ENCODE measurements at regions not wholly inside any gene's neighbourhood (a gene's known extent, or its start where the extent isn't known, plus 50 kb on each side); places are given as distances from the start of the nearest gene placed in this dataset.

GRCh38 chr2:235264121-235264493 is 229.7 kb upstream of the AGAP1 start:
- ChIA-PET POLR2A (no interaction called here), CTCF (no interaction called here)
- Mint-ChIP-seq H3K4me1 (ENCODE audit: low read depth, unreplicated experiment) (peaks cover 5% of the 10 kb centered on the region), H3K36me3 (ENCODE audit: insufficient read depth, unreplicated experiment) (no peaks in the 10 kb centered on the region), H3K4me3 (ENCODE audit: unreplicated experiment) (peak overlapping the region; percentile 83), H3K27ac (ENCODE audit: unreplicated experiment) (peak overlapping the region; percentile 92), H3K27me3 (ENCODE audit: insufficient read depth, unreplicated experiment) (no peaks in the 10 kb centered on the region), H3K9me3 (ENCODE audit: unreplicated experiment) (no peaks in the 10 kb centered on the region)
- no peak for DNase-seq
- no peak for TF ChIP-seq CTCF (IDR thresholded peaks at IDR 0.05; ENCODE audit: insufficient read depth in 1 of 2, low read depth in 1 of 2, low read length in 1 of 2, severe bottlenecking in 1 of 2, unreplicated experiment in 1 of 2)
- Histone ChIP-seq H3K27me3 (replicated peaks; ENCODE audit: control insufficient read depth, insufficient read depth, low read length) (no peaks in the 10 kb centered on the region), H3K4me1 (peaks cover 11% of the 10 kb centered on the region), H3K4me3 (ENCODE audit: low read depth, low read length) (peak overlapping the region; percentile 31), H3K36me3 (ENCODE audit: control insufficient read depth, insufficient read depth, low read length) (no peaks in the 10 kb centered on the region), H3K9me3 (no peaks in the 10 kb centered on the region)
- BruUV-seq (replicated peaks) = TSS peak; percentile 88
- intact Hi-C loops (cut with micrococcal nuclease; ENCODE audit: unreplicated experiment) = loop anchor here (1.0 kb wide), 1 partner anchor 93 kb away; no protein-coding TSS in a partner anchor

- TF ChIP-seq CTCF (IDR thresholded peaks at IDR 0.05; ENCODE audit: insufficient read depth in 1 of 2, low read depth in 1 of 2, low read length in 1 of 2, severe bottlenecking in 1 of 2, unreplicated experiment in 1 of 2) = no peak
- CTCF ChIA-PET = no interaction called here
- H3K9me3 ChIP-seq = no peaks in the 10 kb centered on the region
- intact Hi-C loops (cut with micrococcal nuclease; ENCODE audit: unreplicated experiment) = loop anchor here (1.0 kb wide), 1 partner anchor 93 kb away; no protein-coding TSS in a partner anchor
- no peak for DNase-seq
- H3K36me3 ChIP-seq (ENCODE audit: control insufficient read depth, insufficient read depth, low read length) = no peaks in the 10 kb centered on the region
- POLR2A ChIA-PET = no interaction called here
- H3K27ac Mint-ChIP-seq (ENCODE audit: unreplicated experiment) = no peak overlapping the region
- peaks cover 5% of the 10 kb centered on the region for H3K4me1 Mint-ChIP-seq (ENCODE audit: low read depth, unreplicated experiment)
- H3K4me1 ChIP-seq = peaks cover 11% of the 10 kb centered on the region
- H3K27me3 ChIP-seq (replicated peaks; ENCODE audit: control insufficient read depth, insufficient read depth, low read length) = no peaks in the 10 kb centered on the region
- no peak overlapping the region for H3K4me3 Mint-ChIP-seq (ENCODE audit: unreplicated experiment)
- no peaks in the 10 kb centered on the region for H3K27me3 Mint-ChIP-seq (ENCODE audit: insufficient read depth, unreplicated experiment)
- no TSS peak for BruUV-seq (replicated peaks)
- no peaks in the 10 kb centered on the region for H3K36me3 Mint-ChIP-seq (ENCODE audit: insufficient read depth, unreplicated experiment)
- no peak overlapping the region for H3K4me3 ChIP-seq (ENCODE audit: low read depth, low read length)
- H3K9me3 Mint-ChIP-seq (ENCODE audit: unreplicated experiment) = no peaks in the 10 kb centered on the region
Observed at GRCh38 chr2:235264512-235264911, 229.3 kb upstream of the AGAP1 start.

- Mint-ChIP-seq H3K36me3 (ENCODE audit: insufficient read depth, unreplicated experiment) (no peaks in the 10 kb centered on the region), H3K4me1 (ENCODE audit: low read depth, unreplicated experiment) (peaks cover 5% of the 10 kb centered on the region), H3K4me3 (ENCODE audit: unreplicated experiment) (no peak overlapping the region), H3K9me3 (ENCODE audit: unreplicated experiment) (no peaks in the 10 kb centered on the region), H3K27ac (ENCODE audit: unreplicated experiment) (no peak overlapping the region), H3K27me3 (ENCODE audit: insufficient read depth, unreplicated experiment) (no peaks in the 10 kb centered on the region)
- no peaks in the 10 kb centered on the region for H3K9me3 ChIP-seq
- no peak overlapping the region for H3K4me3 ChIP-seq (ENCODE audit: low read depth, low read length)
- CTCF ChIA-PET = no interaction called here
- POLR2A ChIA-PET = no interaction called here
- peaks cover 11% of the 10 kb centered on the region for H3K4me1 ChIP-seq
- BruUV-seq (replicated peaks) = no TSS peak
- no peak for DNase-seq
- no peak for TF ChIP-seq CTCF (IDR thresholded peaks at IDR 0.05; ENCODE audit: insufficient read depth in 1 of 2, low read depth in 1 of 2, low read length in 1 of 2, severe bottlenecking in 1 of 2, unreplicated experiment in 1 of 2)
- H3K27me3 ChIP-seq (replicated peaks; ENCODE audit: control insufficient read depth, insufficient read depth, low read length) = no peaks in the 10 kb centered on the region
- no peaks in the 10 kb centered on the region for H3K36me3 ChIP-seq (ENCODE audit: control insufficient read depth, insufficient read depth, low read length)
- intact Hi-C loops (cut with micrococcal nuclease; ENCODE audit: unreplicated experiment) = no loop called here
Observed at GRCh38 chr2:235265348-235265965, 228.4 kb upstream of the AGAP1 start.
